ENCODE measurements at regions not wholly inside any gene's neighbourhood (a gene's known extent, or its start where the extent isn't known, plus 50 kb on each side); places are given as distances from the start of the nearest gene placed in this dataset.

GRCh38 chr10:4338768-4339167, 487.2 kb upstream of the AKR1E2 start:
- Mint-ChIP-seq H3K4me3 (no peak overlapping the region), H3K36me3 (ENCODE audit: low read depth) (no peaks in the 10 kb centered on the region), H3K27ac (no peak overlapping the region), H3K9me3 (no peaks in the 10 kb centered on the region), H3K27me3 (no peaks in the 10 kb centered on the region), H3K4me1 (ENCODE audit: low read depth) (no peaks in the 10 kb centered on the region)
- ChIA-PET CTCF (interaction anchor here (1.1 kb wide), 1 partner anchor 20 kb away, joined by 3 read pairs; no protein-coding TSS in a partner anchor), POLR2A (interaction anchor here (0.8 kb wide), 1 partner anchor 224 kb away, joined by 3 read pairs; no protein-coding TSS in a partner anchor)
- intact Hi-C loops (cut with micrococcal nuclease): no loop called here
- no peak for TF ChIP-seq CTCF (IDR thresholded peaks at IDR 0.05)
- DNase-seq: no peak
- no peak for ATAC-seq

GRCh38 chr10:4337563-4337962, 488.4 kb upstream of the AKR1E2 start:
- H3K27me3 Mint-ChIP-seq: no peaks in the 10 kb centered on the region
- ChIA-PET CTCF (interaction anchor here (0.5 to 1.4 kb wide), 3 partner anchors 12 to 1466 kb away, joined by 3 read pairs; no protein-coding TSS in a partner anchor), POLR2A (interaction anchor here (0.9 kb wide), 1 partner anchor 20 kb away, joined by 3 read pairs; no protein-coding TSS in a partner anchor)
- DNase-seq (no peak), ATAC-seq (no peak)
- H3K4me3 Mint-ChIP-seq: no peak overlapping the region
- TF ChIP-seq CTCF (IDR thresholded peaks at IDR 0.05): no peak
- no peak overlapping the region for H3K27ac Mint-ChIP-seq
- H3K4me1 Mint-ChIP-seq (ENCODE audit: low read depth): no peaks in the 10 kb centered on the region
- no peaks in the 10 kb centered on the region for H3K9me3 Mint-ChIP-seq
- intact Hi-C loops (cut with micrococcal nuclease): no loop called here
- no peaks in the 10 kb centered on the region for H3K36me3 Mint-ChIP-seq (ENCODE audit: low read depth)

- no peaks in the 10 kb centered on the region for H3K27me3 Mint-ChIP-seq
- H3K4me1 Mint-ChIP-seq (ENCODE audit: low read depth): no peaks in the 10 kb centered on the region
- H3K4me3 Mint-ChIP-seq: no peak overlapping the region
- TF ChIP-seq CTCF (IDR thresholded peaks at IDR 0.05): no peak
- CTCF ChIA-PET: no interaction called here
- POLR2A ChIA-PET: no interaction called here
- intact Hi-C loops (cut with micrococcal nuclease): no loop called here
- no peak for ATAC-seq
- H3K36me3 Mint-ChIP-seq (ENCODE audit: low read depth): no peaks in the 10 kb centered on the region
- no peaks in the 10 kb centered on the region for H3K9me3 Mint-ChIP-seq
- no peak for DNase-seq
- no peak overlapping the region for H3K27ac Mint-ChIP-seq
Measured at GRCh38 chr10:4334871-4335270, 491.1 kb upstream of the AKR1E2 start.

GRCh38 chr10:4334015-4334414, 492.0 kb upstream of the AKR1E2 start:
- Mint-ChIP-seq H3K4me3 (no peak overlapping the region), H3K36me3 (ENCODE audit: low read depth) (no peaks in the 10 kb centered on the region), H3K27me3 (no peaks in the 10 kb centered on the region), H3K4me1 (ENCODE audit: low read depth) (no peaks in the 10 kb centered on the region), H3K9me3 (no peaks in the 10 kb centered on the region), H3K27ac (no peak overlapping the region)
- ChIA-PET CTCF (no interaction called here), POLR2A (no interaction called here)
- DNase-seq (no peak), ATAC-seq (no peak)
- intact Hi-C loops (cut with micrococcal nuclease): no loop called here
- TF ChIP-seq CTCF (IDR thresholded peaks at IDR 0.05): no peak

- Mint-ChIP-seq H3K4me1 (ENCODE audit: low read depth) (no peaks in the 10 kb centered on the region), H3K4me3 (no peak overlapping the region), H3K27ac (no peak overlapping the region), H3K9me3 (no peaks in the 10 kb centered on the region), H3K27me3 (no peaks in the 10 kb centered on the region), H3K36me3 (ENCODE audit: low read depth) (no peaks in the 10 kb centered on the region)
- no peak for TF ChIP-seq CTCF (IDR thresholded peaks at IDR 0.05)
- intact Hi-C loops (cut with micrococcal nuclease): no loop called here
- ATAC-seq (no peak), DNase-seq (no peak)
- CTCF ChIA-PET: no interaction called here
- POLR2A ChIA-PET: no interaction called here
Measured at GRCh38 chr10:4333459-4333894, 492.5 kb upstream of the AKR1E2 start.
